ENCODE measurements at regions not wholly inside any gene's neighbourhood (a gene's known extent, or its start where the extent isn't known, plus 50 kb on each side); places are given as distances from the start of the nearest gene placed in this dataset.

- TF ChIP-seq, protein P1, sequence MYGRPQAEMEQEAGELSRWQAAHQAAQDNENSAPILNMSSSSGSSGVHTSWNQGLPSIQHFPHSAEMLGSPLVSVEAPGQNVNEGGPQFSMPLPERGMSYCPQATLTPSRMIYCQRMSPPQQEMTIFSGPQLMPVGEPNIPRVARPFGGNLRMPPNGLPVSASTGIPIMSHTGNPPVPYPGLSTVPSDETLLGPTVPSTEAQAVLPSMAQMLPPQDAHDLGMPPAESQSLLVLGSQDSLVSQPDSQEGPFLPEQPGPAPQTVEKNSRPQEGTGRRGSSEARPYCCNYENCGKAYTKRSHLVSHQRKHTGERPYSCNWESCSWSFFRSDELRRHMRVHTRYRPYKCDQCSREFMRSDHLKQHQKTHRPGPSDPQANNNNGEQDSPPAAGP (tag by site-specific recombination; IDR thresholded peaks at IDR 0.05): no peak
- TF ChIP-seq WT1 (tag by site-specific recombination; IDR thresholded peaks at IDR 0.05) (no peak), GLIS2 (tag by site-specific recombination; IDR thresholded peaks at IDR 0.05) (no peak), ZNF266 (tag by site-specific recombination; IDR thresholded peaks at IDR 0.05; ENCODE audit: low read depth) (no peak), ZNF112 (tag by site-specific recombination; IDR thresholded peaks at IDR 0.05) (no peak), ZFP3 (tag by site-specific recombination; IDR thresholded peaks at IDR 0.05; ENCODE audit: low read depth) (no peak), YY1 (tag by site-specific recombination; IDR thresholded peaks at IDR 0.05) (no peak), KLF7 (tag by site-specific recombination; IDR thresholded peaks at IDR 0.05; ENCODE audit: borderline replicate concordance) (no peak)
- TF ChIP-seq, protein P2, sequence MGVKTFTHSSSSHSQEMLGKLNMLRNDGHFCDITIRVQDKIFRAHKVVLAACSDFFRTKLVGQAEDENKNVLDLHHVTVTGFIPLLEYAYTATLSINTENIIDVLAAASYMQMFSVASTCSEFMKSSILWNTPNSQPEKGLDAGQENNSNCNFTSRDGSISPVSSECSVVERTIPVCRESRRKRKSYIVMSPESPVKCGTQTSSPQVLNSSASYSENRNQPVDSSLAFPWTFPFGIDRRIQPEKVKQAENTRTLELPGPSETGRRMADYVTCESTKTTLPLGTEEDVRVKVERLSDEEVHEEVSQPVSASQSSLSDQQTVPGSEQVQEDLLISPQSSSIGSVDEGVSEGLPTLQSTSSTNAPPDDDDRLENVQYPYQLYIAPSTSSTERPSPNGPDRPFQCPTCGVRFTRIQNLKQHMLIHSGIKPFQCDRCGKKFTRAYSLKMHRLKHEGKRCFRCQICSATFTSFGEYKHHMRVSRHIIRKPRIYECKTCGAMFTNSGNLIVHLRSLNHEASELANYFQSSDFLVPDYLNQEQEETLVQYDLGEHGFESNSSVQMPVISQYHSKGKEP (tag by site-specific recombination; IDR thresholded peaks at IDR 0.05): no peak
- TF ChIP-seq, protein P3, sequence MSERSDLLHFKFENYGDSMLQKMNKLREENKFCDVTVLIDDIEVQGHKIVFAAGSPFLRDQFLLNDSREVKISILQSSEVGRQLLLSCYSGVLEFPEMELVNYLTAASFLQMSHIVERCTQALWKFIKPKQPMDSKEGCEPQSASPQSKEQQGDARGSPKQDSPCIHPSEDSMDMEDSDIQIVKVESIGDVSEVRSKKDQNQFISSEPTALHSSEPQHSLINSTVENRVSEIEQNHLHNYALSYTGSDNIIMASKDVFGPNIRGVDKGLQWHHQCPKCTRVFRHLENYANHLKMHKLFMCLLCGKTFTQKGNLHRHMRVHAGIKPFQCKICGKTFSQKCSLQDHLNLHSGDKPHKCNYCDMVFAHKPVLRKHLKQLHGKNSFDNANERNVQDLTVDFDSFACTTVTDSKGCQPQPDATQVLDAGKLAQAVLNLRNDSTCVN (tag by site-specific recombination; optimal IDR thresholded peaks at IDR 0.05): no peak
These were observed 799.9 kb upstream of the TYRP1 start (continued) for GRCh38 chr9:11893331-11893730.

DNA sequence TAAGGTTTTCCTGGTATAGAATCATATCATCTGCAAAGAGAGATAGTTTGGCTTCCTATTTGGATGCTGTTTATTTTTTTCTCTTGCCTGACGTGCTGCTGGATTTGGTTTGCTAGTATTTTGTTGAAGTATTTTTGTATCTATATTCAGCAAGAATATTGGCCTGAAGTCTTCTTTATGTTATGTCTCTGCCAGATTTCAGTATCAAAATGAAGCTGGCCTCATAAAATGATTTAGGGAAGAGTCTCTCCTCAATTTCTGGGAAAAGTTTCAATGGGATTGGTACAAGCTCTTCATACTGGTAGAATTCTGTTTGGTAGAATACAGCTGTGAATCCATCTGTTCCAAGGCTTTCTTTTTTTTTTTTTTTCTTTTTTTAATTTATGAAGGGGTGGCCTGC lies 799.0 kb upstream of the TYRP1 start:
- Histone ChIP-seq H3K4me1 (ENCODE audit: control insufficient read depth, insufficient read depth, low read length) (no peaks in the 10 kb centered on the region), H3K36me3 (ENCODE audit: control insufficient read depth in 2 of 2, insufficient read depth in 1 of 2, low read length in 2 of 2) (no peaks in the 10 kb centered on the region), H3K9me3 (ENCODE audit: control insufficient read depth, insufficient read depth, low read depth, low read length) (no peaks in the 10 kb centered on the region), H3K27ac (ENCODE audit: extremely low read depth, low read depth, low read length) (no peak overlapping the region), H3K4me3 (ENCODE audit: low read depth, low read length) (no peak overlapping the region)
- ChIA-PET CTCF (no interaction called here), POLR2A (no interaction called here)
- TF ChIP-seq ZNF223 (tag by site-specific recombination; IDR thresholded peaks at IDR 0.05): no peak
- no peak for TF ChIP-seq TSHZ1 (tag by site-specific recombination; IDR thresholded peaks at IDR 0.05; ENCODE audit: borderline replicate concordance)
- no peak for TF ChIP-seq ZNF354C (tag by site-specific recombination; IDR thresholded peaks at IDR 0.05; ENCODE audit: borderline replicate concordance, low read depth)
- TF ChIP-seq, protein P4, sequence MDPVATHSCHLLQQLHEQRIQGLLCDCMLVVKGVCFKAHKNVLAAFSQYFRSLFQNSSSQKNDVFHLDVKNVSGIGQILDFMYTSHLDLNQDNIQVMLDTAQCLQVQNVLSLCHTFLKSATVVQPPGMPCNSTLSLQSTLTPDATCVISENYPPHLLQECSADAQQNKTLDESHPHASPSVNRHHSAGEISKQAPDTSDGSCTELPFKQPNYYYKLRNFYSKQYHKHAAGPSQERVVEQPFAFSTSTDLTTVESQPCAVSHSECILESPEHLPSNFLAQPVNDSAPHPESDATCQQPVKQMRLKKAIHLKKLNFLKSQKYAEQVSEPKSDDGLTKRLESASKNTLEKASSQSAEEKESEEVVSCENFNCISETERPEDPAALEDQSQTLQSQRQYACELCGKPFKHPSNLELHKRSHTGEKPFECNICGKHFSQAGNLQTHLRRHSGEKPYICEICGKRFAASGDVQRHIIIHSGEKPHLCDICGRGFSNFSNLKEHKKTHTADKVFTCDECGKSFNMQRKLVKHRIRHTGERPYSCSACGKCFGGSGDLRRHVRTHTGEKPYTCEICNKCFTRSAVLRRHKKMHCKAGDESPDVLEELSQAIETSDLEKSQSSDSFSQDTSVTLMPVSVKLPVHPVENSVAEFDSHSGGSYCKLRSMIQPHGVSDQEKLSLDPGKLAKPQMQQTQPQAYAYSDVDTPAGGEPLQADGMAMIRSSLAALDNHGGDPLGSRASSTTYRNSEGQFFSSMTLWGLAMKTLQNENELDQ (tag by site-specific recombination; IDR thresholded peaks at IDR 0.05; ENCODE audit: low read depth): no peak
- no peak for TF ChIP-seq ZEB2 (tag by site-specific recombination; IDR thresholded peaks at IDR 0.05)
- TF ChIP-seq ZNF548 (tag by site-specific recombination; IDR thresholded peaks at IDR 0.05): no peak
- TF ChIP-seq SP3 (tag by site-specific recombination; IDR thresholded peaks at IDR 0.05): no peak
- TF ChIP-seq HOXC10 (CRISPR knock-in tag; IDR thresholded peaks at IDR 0.05): no peak
- no peak for TF ChIP-seq ZBTB6 (tag by site-specific recombination; IDR thresholded peaks at IDR 0.05)
- TF ChIP-seq GLI4 (tag by site-specific recombination; IDR thresholded peaks at IDR 0.05): no peak
- TF ChIP-seq, protein P5, sequence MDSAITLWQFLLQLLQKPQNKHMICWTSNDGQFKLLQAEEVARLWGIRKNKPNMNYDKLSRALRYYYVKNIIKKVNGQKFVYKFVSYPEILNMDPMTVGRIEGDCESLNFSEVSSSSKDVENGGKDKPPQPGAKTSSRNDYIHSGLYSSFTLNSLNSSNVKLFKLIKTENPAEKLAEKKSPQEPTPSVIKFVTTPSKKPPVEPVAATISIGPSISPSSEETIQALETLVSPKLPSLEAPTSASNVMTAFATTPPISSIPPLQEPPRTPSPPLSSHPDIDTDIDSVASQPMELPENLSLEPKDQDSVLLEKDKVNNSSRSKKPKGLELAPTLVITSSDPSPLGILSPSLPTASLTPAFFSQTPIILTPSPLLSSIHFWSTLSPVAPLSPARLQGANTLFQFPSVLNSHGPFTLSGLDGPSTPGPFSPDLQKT (IDR thresholded peaks at IDR 0.05; ENCODE audit: borderline replicate concordance, low read depth, low read length): no peak
- TF ChIP-seq, protein P6, sequence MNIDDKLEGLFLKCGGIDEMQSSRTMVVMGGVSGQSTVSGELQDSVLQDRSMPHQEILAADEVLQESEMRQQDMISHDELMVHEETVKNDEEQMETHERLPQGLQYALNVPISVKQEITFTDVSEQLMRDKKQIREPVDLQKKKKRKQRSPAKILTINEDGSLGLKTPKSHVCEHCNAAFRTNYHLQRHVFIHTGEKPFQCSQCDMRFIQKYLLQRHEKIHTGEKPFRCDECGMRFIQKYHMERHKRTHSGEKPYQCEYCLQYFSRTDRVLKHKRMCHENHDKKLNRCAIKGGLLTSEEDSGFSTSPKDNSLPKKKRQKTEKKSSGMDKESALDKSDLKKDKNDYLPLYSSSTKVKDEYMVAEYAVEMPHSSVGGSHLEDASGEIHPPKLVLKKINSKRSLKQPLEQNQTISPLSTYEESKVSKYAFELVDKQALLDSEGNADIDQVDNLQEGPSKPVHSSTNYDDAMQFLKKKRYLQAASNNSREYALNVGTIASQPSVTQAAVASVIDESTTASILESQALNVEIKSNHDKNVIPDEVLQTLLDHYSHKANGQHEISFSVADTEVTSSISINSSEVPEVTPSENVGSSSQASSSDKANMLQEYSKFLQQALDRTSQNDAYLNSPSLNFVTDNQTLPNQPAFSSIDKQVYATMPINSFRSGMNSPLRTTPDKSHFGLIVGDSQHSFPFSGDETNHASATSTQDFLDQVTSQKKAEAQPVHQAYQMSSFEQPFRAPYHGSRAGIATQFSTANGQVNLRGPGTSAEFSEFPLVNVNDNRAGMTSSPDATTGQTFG (tag by site-specific recombination; IDR thresholded peaks at IDR 0.05; ENCODE audit: borderline replicate concordance): no peak

Measured in HEK293 (cell line).